ENCODE measurements at regions not wholly inside any gene's neighbourhood (a gene's known extent, or its start where the extent isn't known, plus 50 kb on each side); places are given as distances from the start of the nearest gene placed in this dataset.
"Not testable (repeated sequence)": the region's sequence is repeated elsewhere in the genome, so short reads cannot be mapped to it uniquely, and the experiment has no call there.

GRCh38 chrX:140038842-140039241, 73.5 kb upstream of the CXorf66 start:
- no peak for DNase-seq (ENCODE audit: low read depth)
- no peak overlapping the region for H3K4me3 ChIP-seq (ENCODE audit: low read depth, low read length)
- no peak for TF ChIP-seq CTCF (IDR thresholded peaks at IDR 0.05; ENCODE audit: low read depth, low read length, missing control alignments)

GRCh38 chrX:140034916-140035315, 69.6 kb upstream of the CXorf66 start:
- DNase-seq (ENCODE audit: low read depth): no peak
- no peak overlapping the region for H3K4me3 ChIP-seq (ENCODE audit: low read depth, low read length)
- peak; percentile 8 for TF ChIP-seq CTCF (IDR thresholded peaks at IDR 0.05; ENCODE audit: low read depth, low read length, missing control alignments)

- no peak for TF ChIP-seq CTCF (IDR thresholded peaks at IDR 0.05; ENCODE audit: low read depth, low read length, missing control alignments)
- H3K4me3 ChIP-seq (ENCODE audit: low read depth, low read length): no peak overlapping the region
- no peak for DNase-seq (ENCODE audit: low read depth)
These were observed 57.2 kb upstream of the CXorf66 start for GRCh38 chrX:140022482-140022881.

- H3K4me3 ChIP-seq (ENCODE audit: low read depth, low read length); DNase-seq (ENCODE audit: low read depth): not testable (repeated sequence)
These were observed 53.8 kb upstream of the CXorf66 start for GRCh38 chrX:140019134-140019533.
